Panc1 (cell line): ENCODE measurements at regions not wholly inside any gene's neighbourhood (a gene's known extent, or its start where the extent isn't known, plus 50 kb on each side); places are given as distances from the start of the nearest gene placed in this dataset.

Source experiments
- CTCF ChIP-seq: fragments of 450-650 bp; IDR thresholded peaks from 2 replicates; pipeline ENCODE4 v1.5.1; 2017; ENCODE audit warnings: mild to moderate bottlenecking
- POLR2AphosphoS5 ChIP-seq: IDR thresholded peaks from 2 replicates; pipeline ENCODE4 v1.6.1; 2012; ENCODE audit warnings: mild to moderate bottlenecking, low read depth, low read length, moderate library complexity

GRCh38 chr12:132390287-132391076, 61.1 kb upstream of the GALNT9 start:
- TF ChIP-seq CTCF (no peak), POLR2AphosphoS5 (no peak)
